ENCODE measurements at regions not wholly inside any gene's neighbourhood (a gene's known extent, or its start where the extent isn't known, plus 50 kb on each side); places are given as distances from the start of the nearest gene placed in this dataset.

- TF ChIP-seq REST (IDR thresholded peaks at IDR 0.05; ENCODE audit: insufficient read depth in 1 of 2, low read depth in 2 of 2, low read length in 1 of 2) = no peak
- ATAC-seq (no peak), DNase-seq (ENCODE audit: low read depth, low spot score) (no peak)
- no peaks in the 10 kb centered on the region for H3K4me1 ChIP-seq (ENCODE audit: control insufficient read depth, insufficient read depth, low read length)
- no peaks in the 10 kb centered on the region for H3K9me3 ChIP-seq (ENCODE audit: control insufficient read depth, insufficient read depth, low read depth, low read length)
- CTCF ChIA-PET = no interaction called here
- BruUV-seq (replicated peaks) = no TSS peak
- H3K27ac ChIP-seq (ENCODE audit: low read length) = no peak overlapping the region
- POLR2A ChIA-PET = no interaction called here
- H3K27me3 ChIP-seq (ENCODE audit: control insufficient read depth, insufficient read depth, low read length) = no peaks in the 10 kb centered on the region
- in situ Hi-C loops (cut with HindIII; ENCODE audit: low pct_unique_long_range_greater_than_20kb, low sequenced_read_pairs) (no loop called here), intact Hi-C loops (cut with micrococcal nuclease; ENCODE audit: unreplicated experiment) (no loop called here)
- no peaks in the 10 kb centered on the region for H3K36me3 ChIP-seq (ENCODE audit: control insufficient read depth, insufficient read depth, low read length)
- H3K4me3 ChIP-seq (ENCODE audit: low read depth in 2 of 2, low read length in 2 of 2) = no peak overlapping the region
Observed at GRCh38 chr14:83291714-83292113, 1758.1 kb upstream of the SEL1L start.

- no peaks in the 10 kb centered on the region for H3K27me3 ChIP-seq (ENCODE audit: control insufficient read depth, insufficient read depth, low read length)
- POLR2A ChIA-PET = interaction anchor here (0.6 kb wide), 1 partner anchor 76 kb away, joined by 3 read pairs; no protein-coding TSS in a partner anchor
- CTCF ChIA-PET = no interaction called here
- no peak for ATAC-seq
- intact Hi-C loops (cut with micrococcal nuclease; ENCODE audit: unreplicated experiment) (no loop called here), in situ Hi-C loops (cut with HindIII; ENCODE audit: low pct_unique_long_range_greater_than_20kb, low sequenced_read_pairs) (no loop called here)
- no TSS peak for BruUV-seq (replicated peaks)
- no peaks in the 10 kb centered on the region for H3K36me3 ChIP-seq (ENCODE audit: control insufficient read depth, insufficient read depth, low read length)
- H3K4me1 ChIP-seq (ENCODE audit: control insufficient read depth, insufficient read depth, low read length) = no peaks in the 10 kb centered on the region
- H3K27ac ChIP-seq (ENCODE audit: low read length) = no peak overlapping the region
- H3K9me3 ChIP-seq (ENCODE audit: control insufficient read depth, insufficient read depth, low read depth, low read length) = no peaks in the 10 kb centered on the region
- no peak for DNase-seq (ENCODE audit: low read depth, low spot score)
- no peak overlapping the region for H3K4me3 ChIP-seq (ENCODE audit: low read depth in 2 of 2, low read length in 2 of 2)
- TF ChIP-seq REST (IDR thresholded peaks at IDR 0.05; ENCODE audit: insufficient read depth in 1 of 2, low read depth in 2 of 2, low read length in 1 of 2) (no peak), CTCF (IDR thresholded peaks at IDR 0.05) (no peak), TCF7L2 (IDR thresholded peaks at IDR 0.05; ENCODE audit: low read depth, low read length) (no peak), POLR2AphosphoS5 (IDR thresholded peaks at IDR 0.05; ENCODE audit: low read depth, low read length) (no peak), SIN3A (IDR thresholded peaks at IDR 0.05; ENCODE audit: borderline replicate concordance, insufficient read depth, low read depth, low read length) (no peak)
Observed at GRCh38 chr14:83294941-83295340, 1761.3 kb upstream of the SEL1L start.
